K562 (cell line): ENCODE measurements at regions not wholly inside any gene's neighbourhood (a gene's known extent, or its start where the extent isn't known, plus 50 kb on each side); places are given as distances from the start of the nearest gene placed in this dataset.

ENCODE experiments used
- ATAC-seq: fragments of 200-7000 bp; cut with Tn5 transposase; 3 replicates; pipeline ENCODE4 v1.9.1; 2020; ENCODE audit warnings: moderate library complexity
- BruUV-seq: library from RNA; stranded (reverse); fragments of 400-500 nt; replicated peaks from 2 replicates; lab custom pipeline; 2021; lab: Mats Ljungman, UMichigan
- CTCF ChIA-PET: fragments of 300-600 bp; formaldehyde crosslinking; extraction: SDS; loops from one replicate; lab custom pipeline; 2021; ENCODE audit warnings: low intra/inter-chr PET ratio; lab: Yijun Ruan, JAX
- POLR2A ChIA-PET: fragments of 300-600, 350-650 bp; sonication (Branson Sonifier 250); formaldehyde crosslinking; extraction: SDS; loops from one replicate; lab custom pipeline; 2021; ENCODE audit warnings: antibody characterized with exemption, inconsistent platforms; lab: Yijun Ruan, JAX
- DNase-seq, 4 experiments: peaks; one replicate each; pipeline versions ENCODE4 v3.0.0 to v3.0.0-alpha.2; 2011 to 2018; ENCODE audit warnings: low spot score in 3 of 4, mixed read lengths in 3 of 4; ENCODE audit errors: extremely low read depth in 1 of 4
- FAIRE-seq: peaks from 2 replicates; lab custom pipeline; 2011; peaks lifted over from hg19 to GRCh38; lab: Jason Lieb, UNC
- H2AFZ ChIP-seq: 2 replicates; pipeline ENCODE4 v1.6.0; 2011; ENCODE audit warnings: low read depth, low read length, control low read depth, inconsistent platforms
- H3K27ac ChIP-seq: fragments of 200-600 bp; 3 replicates; pipeline ENCODE4 v1.8.0; 2011; ENCODE audit warnings: low read depth, mild to moderate bottlenecking, control low read depth, inconsistent platforms, low read length, moderate library complexity, mixed read lengths; ENCODE audit errors: extremely low read depth
- H3K27me3 ChIP-seq, 2 experiments: fragments of 300-600 bp in 1 of 2; 2 replicates in 1 of 2; 3 replicates in 1 of 2; pipeline versions ENCODE4 v1.6.0 to v1.8.0; 2011; ENCODE audit warnings: inconsistent platforms in 2 of 2, low read length in 2 of 2, mild to moderate bottlenecking in 1 of 2, mixed read lengths in 1 of 2, moderate library complexity in 1 of 2; ENCODE audit not compliant: control insufficient read depth in 2 of 2, insufficient read depth in 2 of 2
- H3K36me3 ChIP-seq: fragments of 300-600 bp; 3 replicates; pipeline ENCODE4 v1.8.0; 2011; ENCODE audit warnings: mild to moderate bottlenecking, low read length, inconsistent platforms; ENCODE audit not compliant: control insufficient read depth, insufficient read depth
- H3K4me1 ChIP-seq, 2 experiments: fragments of 200-600 bp in 1 of 2; replicated peaks in 1 of 2; 2 replicates in 1 of 2; 3 replicates in 1 of 2; pipeline versions ENCODE4 v1.5.1 to v1.8.0; 2011; ENCODE audit warnings: inconsistent platforms in 2 of 2, low read length in 2 of 2, mild to moderate bottlenecking in 1 of 2, mixed read lengths in 1 of 2, moderate library complexity in 1 of 2; ENCODE audit not compliant: control insufficient read depth in 2 of 2, insufficient read depth in 2 of 2
- H3K4me2 ChIP-seq: 2 replicates; pipeline ENCODE4 v1.6.1; 2011; ENCODE audit warnings: low read length, control low read depth, inconsistent platforms, mixed read lengths; ENCODE audit not compliant: insufficient read depth
- H3K4me3 ChIP-seq: fragments of 200-600 bp; sonication (generic), shearing (Covaris generic); 2 replicates; pipeline ENCODE4 v1.5.1; 2016; ENCODE audit warnings: control low read depth, inconsistent platforms
- H3K79me2 ChIP-seq: fragments of 200-600 bp; 3 replicates; pipeline ENCODE4 v1.8.0; 2011; ENCODE audit warnings: low read length, inconsistent platforms; ENCODE audit not compliant: control insufficient read depth, insufficient read depth
- H3K9ac ChIP-seq, 2 experiments: 2 replicates each; pipeline versions ENCODE4 v1.6.0 to v1.6.1; 2011; ENCODE audit warnings: low read depth in 2 of 2, low read length in 2 of 2, control low read depth in 1 of 2, inconsistent platforms in 1 of 2, mild to moderate bottlenecking in 1 of 2, mixed read lengths in 1 of 2; ENCODE audit not compliant: insufficient read depth in 1 of 2
- H3K9me1 ChIP-seq: one replicate; pipeline ENCODE4 v1.6.0; 2011; ENCODE audit warnings: inconsistent platforms, mild to moderate bottlenecking, low read length, moderate library complexity; ENCODE audit not compliant: control insufficient read depth, insufficient read depth
- H3K9me3 ChIP-seq: replicated peaks from 2 replicates; pipeline ENCODE4 v1.5.1; 2011; ENCODE audit warnings: low read depth, low read length, inconsistent platforms; ENCODE audit not compliant: control insufficient read depth, insufficient read depth
- H4K20me1 ChIP-seq: replicated peaks from 2 replicates; pipeline ENCODE4 v1.6.1; 2011; ENCODE audit warnings: low read length, inconsistent platforms, mixed read lengths; ENCODE audit not compliant: control insufficient read depth, insufficient read depth
- WGBS: fragments of 100-300 bp; shearing (Covaris generic); methylation state at CpG from one replicate; pipeline ENCODE4 v1.1.6; 2016; ENCODE audit warnings: low coverage, mixed read lengths; ENCODE audit not compliant: insufficient coverage; ENCODE audit errors: missing lambda C conversion rate; 5-methylcytosine and 5-hydroxymethylcytosine counted together
- in situ Hi-C: fragments of 300-500 bp; cut with MboI; formaldehyde crosslinking; loops from 4 replicates; pipeline ENCODE4 v1.15.0; 2018; ENCODE audit warnings: inconsistent platforms, mixed read lengths
- intact Hi-C: fragments of 100-400 bp; cut with micrococcal nuclease; formaldehyde crosslinking; loops from 2 replicates; pipeline ENCODE4 v1.14.2; 2022
- TF ChIP-seq, protein P1 (sequence below): sonication (generic); formaldehyde crosslinking; IDR thresholded peaks from 2 replicates; pipeline ENCODE4 v1.8.1; 2023; ENCODE audit warnings: missing genetic modification reagents, mild to moderate bottlenecking, borderline replicate concordance

DNA sequence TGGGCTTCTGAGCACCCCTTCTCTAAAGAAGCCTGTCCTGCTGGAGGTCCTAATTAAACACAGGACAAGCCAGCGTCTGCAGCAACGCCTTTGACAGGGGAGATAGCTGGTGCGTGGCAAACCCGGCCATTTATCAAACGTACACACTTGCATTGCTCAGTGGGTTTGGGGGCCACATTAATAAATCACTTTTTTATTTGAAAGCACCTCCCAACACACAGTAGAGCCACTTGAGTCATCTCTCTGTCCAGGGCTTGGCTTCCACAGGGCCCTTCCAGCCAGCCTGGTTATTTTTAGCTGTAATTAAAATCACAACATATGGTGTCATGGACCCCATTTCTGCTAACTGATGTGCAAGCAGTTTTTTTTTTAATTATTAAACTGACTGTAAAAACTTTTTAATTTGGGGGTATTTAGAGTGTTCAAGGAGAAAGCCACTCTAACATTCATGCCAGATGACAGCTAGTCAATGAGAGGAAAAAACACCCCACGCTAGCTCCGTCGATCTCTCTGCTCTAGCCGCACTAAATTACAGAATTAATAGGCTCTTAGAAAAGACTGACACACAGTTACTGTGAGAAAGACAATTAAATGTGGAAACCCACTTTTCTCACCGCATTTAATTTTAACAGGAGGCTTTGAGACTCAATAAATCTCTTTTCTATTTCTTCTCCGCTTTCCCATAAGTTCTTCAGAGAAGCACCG is 201.0 kb upstream of the WSCD1 start:
- in situ Hi-C loops = no loop called here
- Histone ChIP-seq H2AFZ (no peak overlapping the region), H3K4me3 (no peak overlapping the region), H3K9me3 (no peaks in the 10 kb centered on the region), H3K9ac (no peak overlapping the region), H3K79me2 (no peaks in the 10 kb centered on the region), H4K20me1 (no peaks in the 10 kb centered on the region), H3K4me1 (no peaks in the 10 kb centered on the region), H3K27ac (no peak overlapping the region), H3K36me3 (no peaks in the 10 kb centered on the region), H3K4me2 (no peak overlapping the region), H3K27me3 (peaks cover 0 to 6% of the 10 kb centered on the region in 2 experiments; a peak in 1 of 5 replicates), H3K9me1 (no peaks in the 10 kb centered on the region)
- TF ChIP-seq, protein P1, sequence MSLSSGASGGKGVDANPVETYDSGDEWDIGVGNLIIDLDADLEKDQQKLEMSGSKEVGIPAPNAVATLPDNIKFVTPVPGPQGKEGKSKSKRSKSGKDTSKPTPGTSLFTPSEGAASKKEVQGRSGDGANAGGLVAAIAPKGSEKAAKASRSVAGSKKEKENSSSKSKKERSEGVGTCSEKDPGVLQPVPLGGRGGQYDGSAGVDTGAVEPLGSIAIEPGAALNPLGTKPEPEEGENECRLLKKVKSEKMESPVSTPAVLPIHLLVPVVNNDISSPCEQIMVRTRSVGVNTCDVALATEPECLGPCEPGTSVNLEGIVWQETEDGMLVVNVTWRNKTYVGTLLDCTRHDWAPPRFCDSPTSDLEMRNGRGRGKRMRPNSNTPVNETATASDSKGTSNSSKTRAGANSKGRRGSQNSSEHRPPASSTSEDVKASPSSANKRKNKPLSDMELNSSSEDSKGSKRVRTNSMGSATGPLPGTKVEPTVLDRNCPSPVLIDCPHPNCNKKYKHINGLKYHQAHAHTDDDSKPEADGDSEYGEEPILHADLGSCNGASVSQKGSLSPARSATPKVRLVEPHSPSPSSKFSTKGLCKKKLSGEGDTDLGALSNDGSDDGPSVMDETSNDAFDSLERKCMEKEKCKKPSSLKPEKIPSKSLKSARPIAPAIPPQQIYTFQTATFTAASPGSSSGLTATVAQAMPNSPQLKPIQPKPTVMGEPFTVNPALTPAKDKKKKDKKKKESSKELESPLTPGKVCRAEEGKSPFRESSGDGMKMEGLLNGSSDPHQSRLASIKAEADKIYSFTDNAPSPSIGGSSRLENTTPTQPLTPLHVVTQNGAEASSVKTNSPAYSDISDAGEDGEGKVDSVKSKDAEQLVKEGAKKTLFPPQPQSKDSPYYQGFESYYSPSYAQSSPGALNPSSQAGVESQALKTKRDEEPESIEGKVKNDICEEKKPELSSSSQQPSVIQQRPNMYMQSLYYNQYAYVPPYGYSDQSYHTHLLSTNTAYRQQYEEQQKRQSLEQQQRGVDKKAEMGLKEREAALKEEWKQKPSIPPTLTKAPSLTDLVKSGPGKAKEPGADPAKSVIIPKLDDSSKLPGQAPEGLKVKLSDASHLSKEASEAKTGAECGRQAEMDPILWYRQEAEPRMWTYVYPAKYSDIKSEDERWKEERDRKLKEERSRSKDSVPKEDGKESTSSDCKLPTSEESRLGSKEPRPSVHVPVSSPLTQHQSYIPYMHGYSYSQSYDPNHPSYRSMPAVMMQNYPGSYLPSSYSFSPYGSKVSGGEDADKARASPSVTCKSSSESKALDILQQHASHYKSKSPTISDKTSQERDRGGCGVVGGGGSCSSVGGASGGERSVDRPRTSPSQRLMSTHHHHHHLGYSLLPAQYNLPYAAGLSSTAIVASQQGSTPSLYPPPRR (CRISPR knock-in tag) = no peak
- intact Hi-C loops = no loop called here
- FAIRE-seq (no peak), ATAC-seq (no peak), DNase-seq (no peak)
- WGBS = 2% methylated on average over 7 of the region's 12 CpGs
- BruUV-seq = no TSS peak
- CTCF ChIA-PET = no interaction called here
- POLR2A ChIA-PET = interaction anchor here (0.7 to 1.0 kb wide), 2 partner anchors 15 to 42 kb away, joined by 3 to 5 read pairs; no protein-coding TSS in a partner anchor
